PC-9 (cell line): ENCODE measurements at regions not wholly inside any gene's neighbourhood (a gene's known extent, or its start where the extent isn't known, plus 50 kb on each side); places are given as distances from the start of the nearest gene placed in this dataset.

Experiments used
- BruUV-seq: library from RNA; stranded (reverse); fragments of 400-500 nt; replicated peaks from 2 replicates; lab custom pipeline; 2021; lab: Mats Ljungman, UMichigan
- CTCF ChIA-PET: fragments of 300-600 bp; sonication (Branson Sonifier 250); formaldehyde crosslinking; loops from one replicate; lab custom pipeline; 2022; ENCODE audit warnings: antibody characterized with exemption; lab: Charles Lee
- POLR2A ChIA-PET: fragments of 300-600 bp; sonication (Branson Sonifier 250); formaldehyde crosslinking; loops from one replicate; lab custom pipeline; 2022; ENCODE audit warnings: antibody characterized with exemption; ENCODE audit not compliant: unreplicated experiment; lab: Charles Lee
- DNase-seq, 2 experiments: peaks; one replicate each; pipeline versions ENCODE4 v3.0.0 to v3.0.0-alpha.2; 2015 to 2022; ENCODE audit warnings: mixed read lengths in 1 of 2
- H2AFZ ChIP-seq: fragments of 200-600 bp; sonication (generic); 2 replicates; pipeline ENCODE4 v1.8.1; 2017; ENCODE audit warnings: antibody characterized with exemption
- H3F3A ChIP-seq: fragments of 200-600 bp; sonication (generic); 2 replicates; pipeline ENCODE4 v1.8.1; 2017; ENCODE audit warnings: antibody characterized with exemption, mild to moderate bottlenecking, low read depth; ENCODE audit not compliant: insufficient read depth
- H3K27ac ChIP-seq: fragments of 200-600 bp; sonication (generic); 2 replicates; pipeline ENCODE4 v1.6.1; 2016; ENCODE audit warnings: mixed run types
- H3K27me3 ChIP-seq: fragments of 200-600 bp; sonication (generic); 2 replicates; pipeline ENCODE4 v1.6.1; 2016; ENCODE audit warnings: low read depth, mixed run types; ENCODE audit not compliant: insufficient read depth
- H3K36me3 ChIP-seq: fragments of 200-600 bp; sonication (generic); 2 replicates; pipeline ENCODE4 v1.6.1; 2016; ENCODE audit warnings: low read depth, mixed run types
- H3K4me1 ChIP-seq: fragments of 200-600 bp; sonication (generic); replicated peaks from 2 replicates; pipeline ENCODE4 v1.6.1; 2016; ENCODE audit warnings: mixed run types; ENCODE audit not compliant: insufficient read depth
- H3K4me2 ChIP-seq: fragments of 200-600 bp; sonication (generic); 2 replicates; pipeline ENCODE4 v1.6.1; 2017; ENCODE audit warnings: mixed run types
- H3K4me3 ChIP-seq: fragments of 200-600 bp; sonication (generic); 2 replicates; pipeline ENCODE4 v1.6.1; 2016; ENCODE audit warnings: mixed run types
- H3K79me2 ChIP-seq: fragments of 200-600 bp; sonication (generic); 2 replicates; pipeline ENCODE4 v1.6.1; 2017; ENCODE audit warnings: low read depth, mixed run types
- H3K9me2 ChIP-seq: fragments of 200-600 bp; sonication (generic); 2 replicates; pipeline ENCODE4 v1.8.1; 2017; ENCODE audit warnings: mild to moderate bottlenecking; ENCODE audit not compliant: insufficient read depth
- H3K9me3 ChIP-seq: fragments of 200-600 bp; sonication (generic); 2 replicates; pipeline ENCODE4 v1.8.1; 2016; ENCODE audit warnings: low read depth; ENCODE audit not compliant: insufficient read depth
- H4K20me1 ChIP-seq: fragments of 200-600 bp; sonication (generic); 2 replicates; pipeline ENCODE4 v1.8.1; 2017; ENCODE audit not compliant: insufficient read depth
- EZH2 ChIP-seq: fragments of 200-600 bp; sonication (generic); IDR thresholded peaks from 2 replicates; pipeline ENCODE4 v1.8.0; 2017; ENCODE audit warnings: antibody characterized with exemption, low read depth
- intact Hi-C: fragments of 100-400 bp; cut with micrococcal nuclease; formaldehyde crosslinking; loops from one replicate; pipeline ENCODE4 v1.10.0; 2022; ENCODE audit not compliant: unreplicated experiment
- TF ChIP-seq, protein P1 (sequence below): fragments of 200-600 bp; sonication (generic); conservative IDR thresholded peaks from 2 replicates; pipeline ENCODE4 v1.6.1; 2017; ENCODE audit warnings: mixed run types, antibody characterized with exemption, mild to moderate bottlenecking, moderate library complexity

DNA sequence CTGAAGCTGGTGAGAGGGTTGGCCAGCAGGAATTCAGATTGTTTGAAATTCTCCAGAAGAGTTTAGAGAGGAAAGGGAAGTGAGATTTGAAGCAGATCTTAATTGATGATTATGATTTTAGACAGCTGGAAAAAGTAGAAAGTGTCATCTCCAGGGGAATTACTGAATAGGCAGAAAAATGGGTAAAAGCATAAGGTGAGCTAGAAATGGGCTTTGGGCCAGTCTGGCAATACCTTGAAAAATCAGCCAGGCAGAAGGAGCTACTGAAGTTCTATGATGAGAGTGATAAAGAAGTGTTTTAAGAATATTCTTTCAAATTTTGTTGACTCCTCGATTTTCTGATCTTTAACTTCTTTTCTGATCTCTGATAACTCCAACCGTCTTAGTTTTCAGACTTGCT is 172.9 kb upstream of the CCDC150 start:
- TF ChIP-seq, protein P1, sequence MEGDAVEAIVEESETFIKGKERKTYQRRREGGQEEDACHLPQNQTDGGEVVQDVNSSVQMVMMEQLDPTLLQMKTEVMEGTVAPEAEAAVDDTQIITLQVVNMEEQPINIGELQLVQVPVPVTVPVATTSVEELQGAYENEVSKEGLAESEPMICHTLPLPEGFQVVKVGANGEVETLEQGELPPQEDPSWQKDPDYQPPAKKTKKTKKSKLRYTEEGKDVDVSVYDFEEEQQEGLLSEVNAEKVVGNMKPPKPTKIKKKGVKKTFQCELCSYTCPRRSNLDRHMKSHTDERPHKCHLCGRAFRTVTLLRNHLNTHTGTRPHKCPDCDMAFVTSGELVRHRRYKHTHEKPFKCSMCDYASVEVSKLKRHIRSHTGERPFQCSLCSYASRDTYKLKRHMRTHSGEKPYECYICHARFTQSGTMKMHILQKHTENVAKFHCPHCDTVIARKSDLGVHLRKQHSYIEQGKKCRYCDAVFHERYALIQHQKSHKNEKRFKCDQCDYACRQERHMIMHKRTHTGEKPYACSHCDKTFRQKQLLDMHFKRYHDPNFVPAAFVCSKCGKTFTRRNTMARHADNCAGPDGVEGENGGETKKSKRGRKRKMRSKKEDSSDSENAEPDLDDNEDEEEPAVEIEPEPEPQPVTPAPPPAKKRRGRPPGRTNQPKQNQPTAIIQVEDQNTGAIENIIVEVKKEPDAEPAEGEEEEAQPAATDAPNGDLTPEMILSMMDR = no peak
- no peak for TF ChIP-seq EZH2
- Histone ChIP-seq H3K36me3 (no peaks in the 10 kb centered on the region), H3K4me1 (no peaks in the 10 kb centered on the region), H4K20me1 (no peaks in the 10 kb centered on the region), H2AFZ (no peak overlapping the region), H3K4me3 (no peak overlapping the region), H3K79me2 (no peaks in the 10 kb centered on the region), H3K4me2 (no peak overlapping the region), H3F3A (no peaks in the 10 kb centered on the region), H3K27ac (no peak overlapping the region), H3K27me3 (no peaks in the 10 kb centered on the region), H3K9me2 (no peaks in the 10 kb centered on the region), H3K9me3 (no peaks in the 10 kb centered on the region)
- CTCF ChIA-PET = no interaction called here
- intact Hi-C loops = no loop called here
- DNase-seq = no peak
- POLR2A ChIA-PET = no interaction called here
- BruUV-seq = no TSS peak

DNA sequence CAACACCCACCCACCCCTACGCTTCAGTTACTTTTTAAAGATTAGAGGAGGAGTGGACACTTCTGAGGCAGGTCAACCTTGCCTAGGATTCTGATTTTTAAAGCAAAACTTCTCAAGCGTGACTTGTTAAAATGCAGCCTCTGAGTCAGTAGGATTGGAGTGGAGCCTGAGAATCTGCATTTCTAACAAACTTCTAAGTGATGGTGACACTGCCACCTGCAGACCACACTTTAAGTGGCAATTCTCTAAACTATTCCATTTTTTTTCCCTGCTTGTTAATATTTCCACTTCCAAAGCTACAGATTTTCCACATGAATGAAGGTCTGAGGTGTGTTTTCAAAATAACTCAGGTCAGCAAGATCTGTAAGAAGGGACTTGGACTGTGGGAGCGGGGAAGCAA is 171.1 kb upstream of the CCDC150 start:
- Histone ChIP-seq H4K20me1 (no peaks in the 10 kb centered on the region), H3K27me3 (no peaks in the 10 kb centered on the region), H3F3A (no peaks in the 10 kb centered on the region), H3K9me2 (no peaks in the 10 kb centered on the region), H3K9me3 (no peaks in the 10 kb centered on the region), H2AFZ (no peak overlapping the region), H3K27ac (no peak overlapping the region), H3K4me3 (no peak overlapping the region), H3K4me2 (no peak overlapping the region), H3K36me3 (no peaks in the 10 kb centered on the region), H3K79me2 (no peaks in the 10 kb centered on the region), H3K4me1 (no peaks in the 10 kb centered on the region)
- no peak for DNase-seq
- intact Hi-C loops = no loop called here
- no peak for TF ChIP-seq EZH2
- TF ChIP-seq, protein P1 = no peak
- BruUV-seq = no TSS peak
- ChIA-PET CTCF (no interaction called here), POLR2A (no interaction called here)

DNA sequence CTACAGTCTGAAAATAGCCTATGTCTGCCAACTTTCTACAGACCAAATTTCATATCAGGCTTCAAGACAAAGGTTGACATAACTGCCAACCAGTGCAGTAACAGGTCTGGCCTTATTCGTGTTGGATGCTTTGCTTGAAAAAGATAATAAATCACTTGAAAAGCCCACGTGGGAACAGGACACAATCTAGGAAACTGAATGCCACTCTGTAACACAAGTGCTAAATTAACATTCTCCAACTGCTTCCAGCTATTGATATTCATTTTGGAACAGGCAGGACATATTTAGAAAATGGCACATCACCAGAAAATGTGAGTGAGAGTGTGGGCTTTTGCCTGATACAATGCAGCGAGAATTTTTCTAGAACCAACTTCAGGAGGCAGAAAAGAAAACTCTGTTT is 165.9 kb upstream of the CCDC150 start:
- Histone ChIP-seq H3K36me3 (no peaks in the 10 kb centered on the region), H3K4me3 (no peak overlapping the region), H2AFZ (no peak overlapping the region), H3K4me2 (no peak overlapping the region), H3K79me2 (no peaks in the 10 kb centered on the region), H3K4me1 (no peaks in the 10 kb centered on the region), H3K27ac (no peak overlapping the region), H3K27me3 (no peaks in the 10 kb centered on the region), H3K9me2 (no peaks in the 10 kb centered on the region; the same call in 1 of the 2 replicates), H3F3A (no peaks in the 10 kb centered on the region), H3K9me3 (no peaks in the 10 kb centered on the region), H4K20me1 (no peaks in the 10 kb centered on the region)
- intact Hi-C loops = no loop called here
- CTCF ChIA-PET = no interaction called here
- BruUV-seq = no TSS peak
- POLR2A ChIA-PET = no interaction called here
- no peak for DNase-seq
- TF ChIP-seq, protein P1 = no peak
- no peak for TF ChIP-seq EZH2
